ENCODE measurements at regions not wholly inside any gene's neighbourhood (a gene's known extent, or its start where the extent isn't known, plus 50 kb on each side); places are given as distances from the start of the nearest gene placed in this dataset.
A peak's percentile ranks its signal among the peaks of the same experiment; 100 is the strongest.
"Not testable (repeated sequence)": the region's sequence is repeated elsewhere in the genome, so short reads cannot be mapped to it uniquely, and the experiment has no call there.

DNA sequence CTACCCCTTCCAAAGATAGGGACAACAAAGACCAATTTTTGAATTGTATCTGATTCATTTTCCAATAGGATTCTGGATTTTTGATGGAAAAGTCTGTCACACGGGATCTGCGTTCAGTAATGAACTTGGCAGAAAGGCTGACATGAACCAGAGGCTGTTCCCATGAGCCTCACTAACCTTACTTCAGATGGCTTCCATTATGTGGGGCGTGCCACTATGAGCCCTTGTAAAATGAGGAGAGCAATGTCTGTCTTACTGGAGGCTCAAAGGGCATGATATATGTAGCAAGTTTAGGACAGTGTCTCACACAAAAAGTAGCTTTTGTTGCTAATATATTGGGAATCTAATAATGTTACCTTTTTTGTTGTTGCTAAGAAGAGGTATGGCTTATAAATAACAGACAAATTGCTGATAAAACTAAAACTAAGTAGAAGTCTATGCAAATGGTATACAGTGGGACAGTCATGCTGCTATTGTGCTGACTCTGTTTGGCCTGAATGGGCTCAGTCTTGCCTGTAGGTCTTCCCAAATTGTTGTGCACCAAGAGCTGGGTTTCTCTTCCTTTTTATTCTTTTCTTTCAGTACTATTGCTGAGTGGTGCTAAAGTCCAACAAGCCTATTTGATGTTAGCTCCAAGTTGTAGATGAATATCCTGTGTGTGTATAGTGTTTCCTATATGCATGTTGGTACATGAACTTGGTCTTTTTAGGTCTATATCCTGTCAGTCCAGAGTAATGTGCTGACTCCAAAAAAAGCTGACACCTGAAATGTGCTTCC lies 132.1 kb downstream of the SPRY1 start:
- Mint-ChIP-seq H3K36me3 (ENCODE audit: insufficient read depth in 2 of 2) (peaks cover 0 to 3% of the 10 kb centered on the region in 2 donors), H3K4me3 (no peak overlapping the region), H3K9me3 (no peaks in the 10 kb centered on the region), H3K27ac (no peak overlapping the region), H3K27me3 (ENCODE audit: low read depth) (no peaks in the 10 kb centered on the region), H3K4me1 (ENCODE audit: low read depth) (peaks cover 20% of the 10 kb centered on the region)
- no peak for DNase-seq
- ATAC-seq (replicated peaks in 1 of 2) = no peak

GRCh38 chr4:123529278-123529568 lies 132.6 kb downstream of the SPRY1 start:
- Mint-ChIP-seq H3K4me1 (ENCODE audit: low read depth) (peaks cover 20% of the 10 kb centered on the region), H3K27me3 (ENCODE audit: low read depth) (no peaks in the 10 kb centered on the region), H3K36me3 (ENCODE audit: insufficient read depth in 2 of 2) (peaks cover 0 to 3% of the 10 kb centered on the region in 2 donors), H3K27ac (no peak overlapping the region), H3K9me3 (no peaks in the 10 kb centered on the region), H3K4me3 (no peak overlapping the region)
- ATAC-seq (replicated peaks in 1 of 2) = no peak
- no peak for DNase-seq

DNA sequence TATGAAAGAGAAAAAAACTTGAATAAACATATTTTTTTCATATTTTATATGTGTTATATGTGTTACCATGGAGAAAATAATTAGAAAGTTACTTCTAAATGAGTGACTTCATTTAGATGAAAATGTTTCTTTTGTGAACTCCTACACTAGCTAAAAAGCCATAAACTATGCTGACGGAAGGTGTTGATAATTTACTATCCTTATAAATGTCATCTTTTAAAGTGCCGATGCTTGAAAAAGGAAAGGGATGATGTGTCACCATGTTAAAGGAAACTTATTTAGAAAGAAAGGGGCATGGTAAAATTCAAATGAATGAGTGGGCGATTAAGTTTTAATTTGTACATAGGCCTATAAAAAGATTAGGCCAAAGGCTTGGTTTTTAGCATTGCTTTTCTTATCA lies 133.8 kb downstream of the SPRY1 start:
- peaks cover 0 to 3% of the 10 kb centered on the region in 2 donors for H3K36me3 Mint-ChIP-seq (ENCODE audit: insufficient read depth in 2 of 2)
- no peak overlapping the region for H3K4me3 Mint-ChIP-seq
- ATAC-seq (replicated peaks in 1 of 2) (no peak), DNase-seq (no peak)
- no peaks in the 10 kb centered on the region for H3K27me3 Mint-ChIP-seq (ENCODE audit: low read depth)
- no peak overlapping the region for H3K27ac Mint-ChIP-seq
- no peaks in the 10 kb centered on the region for H3K9me3 Mint-ChIP-seq
- peaks cover 20% of the 10 kb centered on the region for H3K4me1 Mint-ChIP-seq (ENCODE audit: low read depth)

- DNase-seq (no peak), ATAC-seq (replicated peaks in 1 of 2) (no peak)
- Mint-ChIP-seq H3K27ac (no peak overlapping the region), H3K9me3 (peaks cover 0 to 2% of the 10 kb centered on the region in 2 donors), H3K36me3 (ENCODE audit: insufficient read depth in 2 of 2) (peaks cover 0 to 3% of the 10 kb centered on the region in 2 donors), H3K4me3 (no peak overlapping the region), H3K4me1 (ENCODE audit: low read depth) (peaks cover 18% of the 10 kb centered on the region), H3K27me3 (ENCODE audit: low read depth) (no peaks in the 10 kb centered on the region)
These were observed 138.6 kb downstream of the SPRY1 start for GRCh38 chr4:123535037-123535748.

GRCh38 chr4:123536225-123536624 lies 139.6 kb downstream of the SPRY1 start:
- H3K4me1 Mint-ChIP-seq (ENCODE audit: low read depth) = peaks cover 14% of the 10 kb centered on the region
- peaks cover 0 to 2% of the 10 kb centered on the region in 2 donors for H3K9me3 Mint-ChIP-seq
- peaks cover 0 to 3% of the 10 kb centered on the region in 2 donors for H3K36me3 Mint-ChIP-seq (ENCODE audit: insufficient read depth in 2 of 2)
- DNase-seq = no peak
- H3K4me3 Mint-ChIP-seq = peak overlapping the region in 1 of 2 donors; percentile 42
- peak overlapping the region; percentile 38 for H3K27ac Mint-ChIP-seq
- no peaks in the 10 kb centered on the region for H3K27me3 Mint-ChIP-seq (ENCODE audit: low read depth)
- no peak for ATAC-seq (replicated peaks in 1 of 2)

- not testable (repeated sequence) for H3K4me3 Mint-ChIP-seq; ATAC-seq (replicated peaks in 1 of 2); H3K36me3 Mint-ChIP-seq (ENCODE audit: insufficient read depth in 2 of 2); H3K27me3 Mint-ChIP-seq (ENCODE audit: low read depth); H3K27ac Mint-ChIP-seq; H3K9me3 Mint-ChIP-seq; DNase-seq
- H3K4me1 Mint-ChIP-seq (ENCODE audit: low read depth) = peaks cover 14% of the 10 kb centered on the region
These were observed 141.4 kb downstream of the SPRY1 start for GRCh38 chr4:123537906-123538402.

GRCh38 chr4:123545667-123546572 lies 149.3 kb downstream of the SPRY1 start:
- peaks cover 2 to 3% of the 10 kb centered on the region in 2 donors for H3K9me3 Mint-ChIP-seq

DNA sequence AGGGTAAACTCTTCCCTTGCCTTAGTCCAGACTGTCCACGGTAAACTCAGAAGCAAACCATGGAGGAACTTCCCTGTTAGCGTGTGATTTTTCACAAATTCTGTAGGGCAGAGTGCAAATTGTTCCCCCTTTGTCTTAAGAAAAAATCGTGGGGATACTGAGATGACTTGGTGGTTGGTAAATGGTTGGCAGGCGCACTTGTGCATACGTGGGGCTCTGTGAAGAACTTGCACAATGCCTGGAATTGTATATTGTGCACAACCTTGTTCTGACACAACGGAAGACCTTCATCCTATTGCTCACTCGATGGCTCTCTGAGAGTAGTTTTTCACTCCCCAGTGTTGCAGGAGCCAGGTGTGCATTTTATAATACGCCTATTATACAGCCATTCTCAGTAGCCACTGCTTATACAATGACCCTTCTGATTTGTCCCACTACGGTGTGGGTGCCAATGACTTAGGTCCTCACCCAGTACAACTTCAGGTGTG lies 150.0 kb downstream of the SPRY1 start:
- H3K36me3 Mint-ChIP-seq (ENCODE audit: insufficient read depth in 2 of 2) = no peaks in the 10 kb centered on the region
- H3K27ac Mint-ChIP-seq = no peak overlapping the region
- no peaks in the 10 kb centered on the region for H3K4me1 Mint-ChIP-seq (ENCODE audit: low read depth)
- DNase-seq (no peak), ATAC-seq (replicated peaks in 1 of 2) (no peak)
- peaks cover 2 to 3% of the 10 kb centered on the region in 2 donors for H3K9me3 Mint-ChIP-seq
- H3K27me3 Mint-ChIP-seq (ENCODE audit: low read depth) = no peaks in the 10 kb centered on the region
- H3K4me3 Mint-ChIP-seq = no peak overlapping the region

More at GRCh38 chr4:123545667-123546572, 149.3 kb downstream of the SPRY1 start:
- no peaks in the 10 kb centered on the region for H3K27me3 Mint-ChIP-seq (ENCODE audit: low read depth)
- no peaks in the 10 kb centered on the region for H3K4me1 Mint-ChIP-seq (ENCODE audit: low read depth)
- ATAC-seq (replicated peaks in 1 of 2) = no peak
- DNase-seq = no peak
- no peak overlapping the region for H3K27ac Mint-ChIP-seq
- H3K4me3 Mint-ChIP-seq = no peak overlapping the region
- no peaks in the 10 kb centered on the region for H3K36me3 Mint-ChIP-seq (ENCODE audit: insufficient read depth in 2 of 2)

DNA sequence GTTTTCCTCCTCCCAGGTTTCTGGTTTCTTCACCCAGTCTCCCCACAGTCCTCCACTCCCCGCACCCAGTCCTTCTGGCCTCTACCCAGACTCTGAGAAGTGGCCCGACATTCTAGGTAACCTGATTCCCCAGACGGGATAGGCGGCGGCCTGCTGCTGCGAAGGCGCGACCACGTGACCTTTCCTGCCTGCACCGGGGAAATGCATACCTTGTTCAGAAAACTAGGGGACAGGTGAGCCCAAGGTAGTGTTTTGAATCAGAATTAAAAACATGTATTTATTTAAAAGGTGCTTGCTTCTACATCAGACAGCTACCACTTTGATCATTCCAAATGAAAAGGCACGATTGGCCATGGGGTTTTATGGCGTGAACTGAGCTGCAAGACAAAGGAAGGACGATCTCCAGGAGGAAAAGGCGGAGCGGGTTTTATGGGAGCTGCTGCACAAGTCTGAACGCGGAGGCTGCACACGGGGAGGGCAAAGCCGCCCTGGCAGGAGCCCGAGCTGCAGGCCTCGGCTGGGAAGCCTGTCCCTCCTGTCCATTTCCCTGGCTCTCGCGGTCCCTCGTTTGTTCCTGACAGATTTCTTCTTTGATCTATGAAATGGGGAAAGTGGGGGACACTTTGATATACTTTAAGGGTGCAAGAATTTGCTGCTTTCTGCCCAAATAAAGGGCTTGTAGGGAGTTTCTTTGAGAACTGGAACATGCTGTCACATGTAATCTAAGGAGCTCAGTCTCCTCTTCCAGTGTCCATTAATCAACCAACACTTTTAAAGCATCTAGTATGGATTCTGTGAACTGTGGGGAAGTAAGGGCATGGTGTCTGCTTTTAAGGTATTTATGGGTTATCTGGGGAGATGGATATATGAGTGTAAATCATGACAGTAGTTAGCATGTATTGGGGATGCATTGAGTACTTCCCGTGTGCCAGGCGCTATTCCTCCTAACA lies 150.9 kb downstream of the SPRY1 start:
- ATAC-seq (replicated peaks in 1 of 2) (no peak), DNase-seq (no peak)
- Mint-ChIP-seq H3K27ac (no peak overlapping the region), H3K27me3 (ENCODE audit: low read depth) (no peaks in the 10 kb centered on the region), H3K4me1 (ENCODE audit: low read depth) (no peaks in the 10 kb centered on the region), H3K9me3 (peaks cover 2 to 4% of the 10 kb centered on the region in 2 donors), H3K4me3 (no peak overlapping the region), H3K36me3 (ENCODE audit: insufficient read depth in 2 of 2) (no peaks in the 10 kb centered on the region)

GRCh38 chr4:123553279-123553678 lies 156.7 kb downstream of the SPRY1 start:
- H3K27ac Mint-ChIP-seq = no peak overlapping the region
- peaks cover 2 to 4% of the 10 kb centered on the region in 2 donors for H3K9me3 Mint-ChIP-seq
- DNase-seq = no peak
- peaks cover 12% of the 10 kb centered on the region for H3K27me3 Mint-ChIP-seq (ENCODE audit: low read depth)
- no peak for ATAC-seq (replicated peaks in 1 of 2)
- H3K36me3 Mint-ChIP-seq (ENCODE audit: insufficient read depth in 2 of 2) = no peaks in the 10 kb centered on the region
- peaks cover 9% of the 10 kb centered on the region for H3K4me1 Mint-ChIP-seq (ENCODE audit: low read depth)
- no peak overlapping the region for H3K4me3 Mint-ChIP-seq

DNA sequence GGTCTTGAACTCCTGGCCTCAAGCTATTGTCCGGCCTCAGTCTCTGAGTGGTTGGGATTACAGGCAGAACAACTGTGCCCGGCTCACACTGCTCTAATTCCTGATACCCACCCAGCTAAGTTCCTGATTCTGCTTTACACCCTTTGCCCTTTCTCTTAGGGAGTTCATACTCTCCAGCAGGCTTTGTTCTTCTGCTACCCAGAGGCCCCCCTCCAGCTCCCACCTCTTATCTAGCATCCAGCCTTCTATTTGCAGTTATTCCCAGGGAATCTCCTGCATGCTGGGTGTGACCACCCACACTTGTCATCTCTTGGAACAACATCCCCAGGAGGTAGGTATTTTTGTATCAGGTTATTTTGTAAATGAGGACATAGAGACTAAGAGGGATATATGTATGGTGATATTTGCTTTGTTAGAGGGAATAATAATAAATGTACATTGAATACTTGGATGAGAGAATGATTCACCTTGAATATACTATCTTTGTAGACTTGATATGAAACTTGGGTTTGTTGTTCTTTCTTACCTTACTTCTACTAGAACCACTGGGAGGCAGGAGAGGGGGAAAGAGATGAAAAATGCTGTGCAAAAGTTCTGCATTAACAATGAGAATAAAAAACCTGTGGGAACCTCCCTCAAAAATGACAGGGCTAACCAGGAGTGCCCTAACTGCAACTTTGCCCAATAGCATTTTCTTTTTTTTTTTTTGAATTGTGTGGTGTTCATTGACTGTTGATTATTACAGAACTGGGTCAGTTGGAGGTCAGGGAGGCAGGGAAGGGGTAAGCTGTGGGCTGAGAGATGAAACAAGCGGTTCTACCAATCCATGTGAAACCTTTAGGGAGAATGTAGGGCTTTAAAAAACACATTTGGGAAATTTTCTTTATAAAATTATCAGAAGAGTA lies 157.4 kb downstream of the SPRY1 start:
- Mint-ChIP-seq H3K36me3 (ENCODE audit: insufficient read depth in 2 of 2) (no peaks in the 10 kb centered on the region), H3K27me3 (ENCODE audit: low read depth) (peaks cover 12% of the 10 kb centered on the region), H3K27ac (no peak overlapping the region), H3K9me3 (peaks cover 2 to 4% of the 10 kb centered on the region in 2 donors), H3K4me1 (ENCODE audit: low read depth) (peaks cover 9% of the 10 kb centered on the region), H3K4me3 (no peak overlapping the region)
- DNase-seq (no peak), ATAC-seq (replicated peaks in 1 of 2) (no peak)

All from activated T-cell treated with anti-CD3 and anti-CD28 coated beads, Interleukin-2, amount 50 U/mL, for 72 hours (primary cell).